ENCODE measurements at regions not wholly inside any gene's neighbourhood (a gene's known extent, or its start where the extent isn't known, plus 50 kb on each side); places are given as distances from the start of the nearest gene placed in this dataset.

- TF ChIP-seq POLR2A (IDR thresholded peaks at IDR 0.05; ENCODE audit: control extremely low read depth in 1 of 2, low read depth in 2 of 2, low read length in 2 of 2) (no peak), TEAD4 (IDR thresholded peaks at IDR 0.05; ENCODE audit: low read depth, low read length) (no peak), ZNF274 (IDR thresholded peaks at IDR 0.05; ENCODE audit: borderline replicate concordance, extremely low read depth, low read length) (no peak), CTCF (IDR thresholded peaks at IDR 0.05; ENCODE audit: control extremely low read depth in 1 of 3, insufficient read depth in 1 of 3, low read depth in 1 of 3, low read length in 3 of 3) (no peak), SIN3A (conservative IDR thresholded peaks at IDR 0.05 in 1 of 2, IDR thresholded peaks at IDR 0.05 in 1 of 2; ENCODE audit: low read depth in 1 of 2, low read length in 2 of 2) (no peak), RFX5 (IDR thresholded peaks at IDR 0.05; ENCODE audit: borderline replicate concordance, low read depth, low read length) (no peak), CHD1 (IDR thresholded peaks at IDR 0.05; ENCODE audit: low read depth, low read length) (no peak), YY1 (IDR thresholded peaks at IDR 0.05; ENCODE audit: low read depth, low read length) (no peak), MAX (IDR thresholded peaks at IDR 0.05) (no peak), EZH2 (IDR thresholded peaks at IDR 0.05; ENCODE audit: low read depth, low read length, severe bottlenecking) (no peak), JUN (IDR thresholded peaks at IDR 0.05; ENCODE audit: low read depth, low read length) (no peak), TAF1 (IDR thresholded peaks at IDR 0.05; ENCODE audit: low read depth, low read length) (no peak), RAD21 (IDR thresholded peaks at IDR 0.05 in 1 of 2, conservative IDR thresholded peaks at IDR 0.05 in 1 of 2; ENCODE audit: low read depth in 2 of 2, low read length in 2 of 2) (no peak)
- TF ChIP-seq, protein P1, sequence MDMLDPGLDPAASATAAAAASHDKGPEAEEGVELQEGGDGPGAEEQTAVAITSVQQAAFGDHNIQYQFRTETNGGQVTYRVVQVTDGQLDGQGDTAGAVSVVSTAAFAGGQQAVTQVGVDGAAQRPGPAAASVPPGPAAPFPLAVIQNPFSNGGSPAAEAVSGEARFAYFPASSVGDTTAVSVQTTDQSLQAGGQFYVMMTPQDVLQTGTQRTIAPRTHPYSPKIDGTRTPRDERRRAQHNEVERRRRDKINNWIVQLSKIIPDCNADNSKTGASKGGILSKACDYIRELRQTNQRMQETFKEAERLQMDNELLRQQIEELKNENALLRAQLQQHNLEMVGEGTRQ (IDR thresholded peaks at IDR 0.05; ENCODE audit: low read length) = no peak
Observed at GRCh38 chr13:105979131-105980011, 556.1 kb downstream of the EFNB2 start.
